ENCODE measurements at regions not wholly inside any gene's neighbourhood (a gene's known extent, or its start where the extent isn't known, plus 50 kb on each side); places are given as distances from the start of the nearest gene placed in this dataset.

- no peaks in the 10 kb centered on the region for H3K36me3 ChIP-seq (ENCODE audit: control insufficient read depth, insufficient read depth, low read length)
- no peak overlapping the region for H3K9ac ChIP-seq (ENCODE audit: extremely low read depth, low read length, poor library complexity, severe bottlenecking)
- TF ChIP-seq, protein P1, sequence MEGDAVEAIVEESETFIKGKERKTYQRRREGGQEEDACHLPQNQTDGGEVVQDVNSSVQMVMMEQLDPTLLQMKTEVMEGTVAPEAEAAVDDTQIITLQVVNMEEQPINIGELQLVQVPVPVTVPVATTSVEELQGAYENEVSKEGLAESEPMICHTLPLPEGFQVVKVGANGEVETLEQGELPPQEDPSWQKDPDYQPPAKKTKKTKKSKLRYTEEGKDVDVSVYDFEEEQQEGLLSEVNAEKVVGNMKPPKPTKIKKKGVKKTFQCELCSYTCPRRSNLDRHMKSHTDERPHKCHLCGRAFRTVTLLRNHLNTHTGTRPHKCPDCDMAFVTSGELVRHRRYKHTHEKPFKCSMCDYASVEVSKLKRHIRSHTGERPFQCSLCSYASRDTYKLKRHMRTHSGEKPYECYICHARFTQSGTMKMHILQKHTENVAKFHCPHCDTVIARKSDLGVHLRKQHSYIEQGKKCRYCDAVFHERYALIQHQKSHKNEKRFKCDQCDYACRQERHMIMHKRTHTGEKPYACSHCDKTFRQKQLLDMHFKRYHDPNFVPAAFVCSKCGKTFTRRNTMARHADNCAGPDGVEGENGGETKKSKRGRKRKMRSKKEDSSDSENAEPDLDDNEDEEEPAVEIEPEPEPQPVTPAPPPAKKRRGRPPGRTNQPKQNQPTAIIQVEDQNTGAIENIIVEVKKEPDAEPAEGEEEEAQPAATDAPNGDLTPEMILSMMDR (conservative IDR thresholded peaks at IDR 0.05): no peak
- WGBS, 2 experiments (ENCODE audit: insufficient coverage in 1 of 2, insufficient read length in 1 of 2): 92 to 96% methylated on average over 13 to 19 of the region's 19 CpGs
- H3K27ac Mint-ChIP-seq: no peak overlapping the region
- no peaks in the 10 kb centered on the region for H3K4me1 ChIP-seq (ENCODE audit: control insufficient read depth, insufficient read depth, low read length)
- H3K36me3 Mint-ChIP-seq (ENCODE audit: low read depth): no peaks in the 10 kb centered on the region
- H3K27me3 Mint-ChIP-seq (ENCODE audit: insufficient read depth): peaks cover 2% of the 10 kb centered on the region
- H3K4me3 ChIP-seq (ENCODE audit: low read length): no peak overlapping the region
- no peaks in the 10 kb centered on the region for H3K9me3 ChIP-seq (ENCODE audit: control insufficient read depth, low read length)
- no peaks in the 10 kb centered on the region for H3K9me3 Mint-ChIP-seq
- H3K27ac ChIP-seq (ENCODE audit: low read depth, low read length): no peak overlapping the region
- H3K27me3 ChIP-seq (ENCODE audit: control insufficient read depth, insufficient read depth, low read length, poor library complexity, severe bottlenecking): no peaks in the 10 kb centered on the region
- H3K4me1 Mint-ChIP-seq: peaks cover 12% of the 10 kb centered on the region
- DNase-seq: no peak
- H3K4me3 Mint-ChIP-seq: no peak overlapping the region
Measured at GRCh38 chr5:4022056-4022670, 426.5 kb downstream of the IRX1 start.

GRCh38 chr5:4023091-4023752 lies 427.6 kb downstream of the IRX1 start:
- no peak overlapping the region for H3K9ac ChIP-seq (ENCODE audit: extremely low read depth, low read length, poor library complexity, severe bottlenecking)
- DNase-seq: no peak
- Mint-ChIP-seq H3K27me3 (ENCODE audit: insufficient read depth) (peaks cover 2% of the 10 kb centered on the region), H3K4me3 (no peak overlapping the region), H3K27ac (no peak overlapping the region), H3K9me3 (no peaks in the 10 kb centered on the region), H3K4me1 (peaks cover 8% of the 10 kb centered on the region), H3K36me3 (ENCODE audit: low read depth) (no peaks in the 10 kb centered on the region)
- H3K27ac ChIP-seq (ENCODE audit: low read depth, low read length): no peak overlapping the region
- WGBS, 2 experiments (ENCODE audit: insufficient coverage in 1 of 2, insufficient read length in 1 of 2): 88 to 92% methylated on average over 16 to 23 of the region's 23 CpGs
- H3K4me3 ChIP-seq (ENCODE audit: low read length): no peak overlapping the region
- no peaks in the 10 kb centered on the region for H3K4me1 ChIP-seq (ENCODE audit: control insufficient read depth, insufficient read depth, low read length)
- no peaks in the 10 kb centered on the region for H3K36me3 ChIP-seq (ENCODE audit: control insufficient read depth, insufficient read depth, low read length)
- no peaks in the 10 kb centered on the region for H3K27me3 ChIP-seq (ENCODE audit: control insufficient read depth, insufficient read depth, low read length, poor library complexity, severe bottlenecking)
- TF ChIP-seq, protein P1 (conservative IDR thresholded peaks at IDR 0.05): no peak
- H3K9me3 ChIP-seq (ENCODE audit: control insufficient read depth, low read length): no peaks in the 10 kb centered on the region

- Mint-ChIP-seq H3K4me1 (peaks cover 2% of the 10 kb centered on the region), H3K27me3 (ENCODE audit: insufficient read depth) (peaks cover 2% of the 10 kb centered on the region)
Measured at GRCh38 chr5:4023753-4024335, 428.2 kb downstream of the IRX1 start.

More at GRCh38 chr5:4023753-4024335, 428.2 kb downstream of the IRX1 start:
- no peaks in the 10 kb centered on the region for H3K4me1 ChIP-seq (ENCODE audit: control insufficient read depth, insufficient read depth, low read length)
- H3K27ac Mint-ChIP-seq: no peak overlapping the region
- H3K27me3 ChIP-seq (ENCODE audit: control insufficient read depth, insufficient read depth, low read length, poor library complexity, severe bottlenecking): no peaks in the 10 kb centered on the region
- no peaks in the 10 kb centered on the region for H3K36me3 ChIP-seq (ENCODE audit: control insufficient read depth, insufficient read depth, low read length)
- no peak overlapping the region for H3K4me3 ChIP-seq (ENCODE audit: low read length)
- H3K9me3 Mint-ChIP-seq: no peaks in the 10 kb centered on the region
- no peak overlapping the region for H3K9ac ChIP-seq (ENCODE audit: extremely low read depth, low read length, poor library complexity, severe bottlenecking)
- H3K9me3 ChIP-seq (ENCODE audit: control insufficient read depth, low read length): no peaks in the 10 kb centered on the region
- TF ChIP-seq, protein P1 (conservative IDR thresholded peaks at IDR 0.05): no peak
- H3K36me3 Mint-ChIP-seq (ENCODE audit: low read depth): no peaks in the 10 kb centered on the region
- H3K4me3 Mint-ChIP-seq: no peak overlapping the region
- DNase-seq: no peak
- H3K27ac ChIP-seq (ENCODE audit: low read depth, low read length): no peak overlapping the region

Measured in endodermal cell (in vitro differentiated cells).